Activated naive CD8-positive, alpha-beta T cell treated with anti-CD3 and anti-CD28 coated beads, Interleukin-2, amount 10 ng/mL, durations not matched to agents 7 days and 5 days (primary cell): ENCODE measurements at regions not wholly inside any gene's neighbourhood (a gene's known extent, or its start where the extent isn't known, plus 50 kb on each side); places are given as distances from the start of the nearest gene placed in this dataset.

Source experiments
- ATAC-seq: fragments of 150-1000 bp; cut with Tn5 transposase; one replicate; pipeline ENCODE4 v1.10.0; 2021; ENCODE audit warnings: low read depth, moderate library complexity
- POLR2A ChIA-PET: fragments of 350-600 bp; sonication (Branson Sonifier 250); formaldehyde crosslinking; loops from one replicate; lab custom pipeline; 2021; ENCODE audit warnings: antibody characterized with exemption; lab: Charles Lee
- DNase-seq: peaks from one replicate; pipeline ENCODE4 v3.0.0; 2021
- H3K27ac Mint-ChIP-seq: one replicate; pipeline ENCODE4 v1.8.0; 2022; ENCODE audit warnings: mild to moderate bottlenecking, mixed read lengths
- H3K27me3 Mint-ChIP-seq: one replicate; pipeline ENCODE4 v1.8.0; 2022; ENCODE audit warnings: mild to moderate bottlenecking, moderate library complexity, mixed read lengths
- H3K36me3 Mint-ChIP-seq: one replicate; pipeline ENCODE4 v1.8.0; 2021; ENCODE audit warnings: mild to moderate bottlenecking, mixed read lengths
- H3K4me1 Mint-ChIP-seq: one replicate; pipeline ENCODE4 v1.8.0; 2021; ENCODE audit warnings: mixed read lengths
- H3K4me3 Mint-ChIP-seq: one replicate; pipeline ENCODE4 v1.8.0; 2022; ENCODE audit warnings: mild to moderate bottlenecking, moderate library complexity, mixed read lengths
- H3K9me3 Mint-ChIP-seq: one replicate; pipeline ENCODE4 v1.8.0; 2021; ENCODE audit warnings: mixed read lengths

- no peaks in the 10 kb centered on the region for H3K36me3 Mint-ChIP-seq
- H3K4me1 Mint-ChIP-seq = no peaks in the 10 kb centered on the region
- no peak overlapping the region for H3K27ac Mint-ChIP-seq
- ATAC-seq (no peak), DNase-seq (no peak)
- POLR2A ChIA-PET = no interaction called here
- H3K27me3 Mint-ChIP-seq = peaks cover 1% of the 10 kb centered on the region
- no peaks in the 10 kb centered on the region for H3K9me3 Mint-ChIP-seq
- no peak overlapping the region for H3K4me3 Mint-ChIP-seq
Observed at GRCh38 chr16:79810449-79811189, 210.1 kb upstream of the MAF start.

GRCh38 chr16:79809376-79809775 is 208.8 kb upstream of the MAF start:
- Mint-ChIP-seq H3K27me3 (peaks cover 1% of the 10 kb centered on the region), H3K36me3 (no peaks in the 10 kb centered on the region), H3K9me3 (no peaks in the 10 kb centered on the region), H3K27ac (no peak overlapping the region), H3K4me3 (no peak overlapping the region), H3K4me1 (no peaks in the 10 kb centered on the region)
- POLR2A ChIA-PET = no interaction called here
- ATAC-seq (no peak), DNase-seq (no peak)

- Mint-ChIP-seq H3K9me3 (no peaks in the 10 kb centered on the region), H3K27ac (no peak overlapping the region), H3K4me1 (no peaks in the 10 kb centered on the region), H3K4me3 (no peak overlapping the region), H3K27me3 (peaks cover 1% of the 10 kb centered on the region), H3K36me3 (no peaks in the 10 kb centered on the region)
- DNase-seq (no peak), ATAC-seq (no peak)
- POLR2A ChIA-PET = no interaction called here
Observed at GRCh38 chr16:79808731-79809130, 208.2 kb upstream of the MAF start.

- DNase-seq (no peak), ATAC-seq (no peak)
- H3K9me3 Mint-ChIP-seq = no peaks in the 10 kb centered on the region
- POLR2A ChIA-PET = no interaction called here
- no peaks in the 10 kb centered on the region for H3K36me3 Mint-ChIP-seq
- no peaks in the 10 kb centered on the region for H3K4me1 Mint-ChIP-seq
- peaks cover 1% of the 10 kb centered on the region for H3K27me3 Mint-ChIP-seq
- H3K27ac Mint-ChIP-seq = no peak overlapping the region
- no peak overlapping the region for H3K4me3 Mint-ChIP-seq
Observed at GRCh38 chr16:79806757-79807156, 206.2 kb upstream of the MAF start.

- Mint-ChIP-seq H3K9me3 (no peaks in the 10 kb centered on the region), H3K4me3 (no peak overlapping the region), H3K36me3 (no peaks in the 10 kb centered on the region), H3K4me1 (no peaks in the 10 kb centered on the region), H3K27me3 (no peaks in the 10 kb centered on the region), H3K27ac (no peak overlapping the region)
- POLR2A ChIA-PET = no interaction called here
- no peak for DNase-seq
- no peak for ATAC-seq
Observed at GRCh38 chr16:79805621-79806020, 205.1 kb upstream of the MAF start.

GRCh38 chr16:79801646-79802045 is 201.1 kb upstream of the MAF start:
- Mint-ChIP-seq H3K4me1 (no peaks in the 10 kb centered on the region), H3K36me3 (no peaks in the 10 kb centered on the region), H3K4me3 (no peak overlapping the region), H3K27ac (no peak overlapping the region), H3K9me3 (no peaks in the 10 kb centered on the region), H3K27me3 (no peaks in the 10 kb centered on the region)
- POLR2A ChIA-PET = no interaction called here
- DNase-seq (no peak), ATAC-seq (no peak)

- Mint-ChIP-seq H3K4me3 (no peak overlapping the region), H3K36me3 (no peaks in the 10 kb centered on the region), H3K27ac (no peak overlapping the region), H3K9me3 (no peaks in the 10 kb centered on the region), H3K4me1 (no peaks in the 10 kb centered on the region), H3K27me3 (no peaks in the 10 kb centered on the region)
- DNase-seq = no peak
- ATAC-seq = no peak
- POLR2A ChIA-PET = no interaction called here
Observed at GRCh38 chr16:79800016-79800608, 199.6 kb upstream of the MAF start.

- POLR2A ChIA-PET = no interaction called here
- Mint-ChIP-seq H3K9me3 (no peaks in the 10 kb centered on the region), H3K27ac (no peak overlapping the region), H3K36me3 (no peaks in the 10 kb centered on the region), H3K4me1 (no peaks in the 10 kb centered on the region), H3K27me3 (no peaks in the 10 kb centered on the region), H3K4me3 (no peak overlapping the region)
- no peak for DNase-seq
- no peak for ATAC-seq
Observed at GRCh38 chr16:79798416-79799053, 198.0 kb upstream of the MAF start.

- DNase-seq (no peak), ATAC-seq (no peak)
- no peaks in the 10 kb centered on the region for H3K27me3 Mint-ChIP-seq
- H3K27ac Mint-ChIP-seq = no peak overlapping the region
- H3K4me3 Mint-ChIP-seq = no peak overlapping the region
- no peaks in the 10 kb centered on the region for H3K9me3 Mint-ChIP-seq
- H3K4me1 Mint-ChIP-seq = no peaks in the 10 kb centered on the region
- no peaks in the 10 kb centered on the region for H3K36me3 Mint-ChIP-seq
- POLR2A ChIA-PET = no interaction called here
Observed at GRCh38 chr16:79797486-79797885, 196.9 kb upstream of the MAF start.

GRCh38 chr16:79795556-79795955 is 195.0 kb upstream of the MAF start:
- H3K27ac Mint-ChIP-seq = no peak overlapping the region
- H3K4me3 Mint-ChIP-seq = no peak overlapping the region
- H3K4me1 Mint-ChIP-seq = no peaks in the 10 kb centered on the region
- POLR2A ChIA-PET = no interaction called here
- no peak for ATAC-seq
- no peaks in the 10 kb centered on the region for H3K27me3 Mint-ChIP-seq
- H3K9me3 Mint-ChIP-seq = no peaks in the 10 kb centered on the region
- no peaks in the 10 kb centered on the region for H3K36me3 Mint-ChIP-seq
- DNase-seq = no peak

GRCh38 chr16:79794941-79795340 is 194.4 kb upstream of the MAF start:
- Mint-ChIP-seq H3K27me3 (no peaks in the 10 kb centered on the region), H3K4me3 (no peak overlapping the region), H3K27ac (no peak overlapping the region), H3K4me1 (no peaks in the 10 kb centered on the region), H3K9me3 (no peaks in the 10 kb centered on the region), H3K36me3 (no peaks in the 10 kb centered on the region)
- ATAC-seq (no peak), DNase-seq (no peak)
- POLR2A ChIA-PET = no interaction called here

- no peak overlapping the region for H3K4me3 Mint-ChIP-seq
- H3K4me1 Mint-ChIP-seq = no peaks in the 10 kb centered on the region
- H3K9me3 Mint-ChIP-seq = no peaks in the 10 kb centered on the region
- no peaks in the 10 kb centered on the region for H3K27me3 Mint-ChIP-seq
- no peak overlapping the region for H3K27ac Mint-ChIP-seq
- no peak for DNase-seq
- no peak for ATAC-seq
- POLR2A ChIA-PET = no interaction called here
- no peaks in the 10 kb centered on the region for H3K36me3 Mint-ChIP-seq
Observed at GRCh38 chr16:79792664-79793351, 192.3 kb upstream of the MAF start.

GRCh38 chr16:79792076-79792475 is 191.5 kb upstream of the MAF start:
- ATAC-seq = no peak
- POLR2A ChIA-PET = no interaction called here
- no peaks in the 10 kb centered on the region for H3K4me1 Mint-ChIP-seq
- DNase-seq = no peak
- no peaks in the 10 kb centered on the region for H3K36me3 Mint-ChIP-seq
- no peak overlapping the region for H3K4me3 Mint-ChIP-seq
- no peak overlapping the region for H3K27ac Mint-ChIP-seq
- no peaks in the 10 kb centered on the region for H3K27me3 Mint-ChIP-seq
- H3K9me3 Mint-ChIP-seq = no peaks in the 10 kb centered on the region

- DNase-seq (no peak), ATAC-seq (no peak)
- POLR2A ChIA-PET = no interaction called here
- Mint-ChIP-seq H3K4me3 (no peak overlapping the region), H3K9me3 (no peaks in the 10 kb centered on the region), H3K27ac (no peak overlapping the region), H3K4me1 (no peaks in the 10 kb centered on the region), H3K36me3 (no peaks in the 10 kb centered on the region), H3K27me3 (no peaks in the 10 kb centered on the region)
Observed at GRCh38 chr16:79790854-79791253, 190.3 kb upstream of the MAF start.
